ENCODE measurements at regions not wholly inside any gene's neighbourhood (a gene's known extent, or its start where the extent isn't known, plus 50 kb on each side); places are given as distances from the start of the nearest gene placed in this dataset.

GRCh38 chr1:203421246-203421645, 54.4 kb upstream of the PRELP start:
- intact Hi-C loops (cut with micrococcal nuclease): loop anchor here in 1 of 2 donors (5.0 kb wide), 1 partner anchor 39 kb away; no protein-coding TSS in a partner anchor
- DNase-seq: no peak
- Histone ChIP-seq H3K4me2 (replicated peaks; ENCODE audit: extremely low read depth, low read length, poor library complexity, severe bottlenecking) (no peak overlapping the region), H3K27ac (ENCODE audit: low read depth in 1 of 2, low read length in 2 of 2) (no peak overlapping the region), H2AFZ (ENCODE audit: insufficient read depth, low read depth, low read length, poor library complexity, severe bottlenecking) (no peak overlapping the region), H3K4me1 (ENCODE audit: control insufficient read depth in 1 of 2, insufficient read depth in 2 of 2, low read length in 2 of 2) (peaks cover 17 to 20% of the 10 kb centered on the region in 2 donors), H4K20me1 (ENCODE audit: insufficient read depth, low read length) (no peaks in the 10 kb centered on the region), H3K36me3 (replicated peaks in 1 of 2; ENCODE audit: control insufficient read depth in 1 of 2, insufficient read depth in 2 of 2, low read length in 2 of 2) (no peaks in the 10 kb centered on the region), H3K9me3 (replicated peaks in 1 of 2; ENCODE audit: control insufficient read depth in 1 of 2, insufficient read depth in 1 of 2, low read length in 2 of 2) (no peaks in the 10 kb centered on the region), H3K4me3 (replicated peaks in 1 of 3; ENCODE audit: low read depth in 2 of 3, low read length in 3 of 3) (no peak overlapping the region), H3K27me3 (ENCODE audit: control insufficient read depth in 2 of 2, insufficient read depth in 2 of 2, low read length in 2 of 2) (peaks cover 0 to 2% of the 10 kb centered on the region in 2 donors), H3K9ac (ENCODE audit: insufficient read depth, low read length, poor library complexity, severe bottlenecking) (no peak overlapping the region), H3K79me2 (ENCODE audit: insufficient read depth, low read length) (no peaks in the 10 kb centered on the region)
- Mint-ChIP-seq H3K4me3 (no peak overlapping the region), H3K27ac (peak overlapping the region in 1 of 7 donors; percentile 25), H3K36me3 (no peaks in the 10 kb centered on the region), H3K27me3 (ENCODE audit: low read depth in 3 of 3) (peaks cover 11 to 19% (median 13%) of the 10 kb centered on the region in 3 donors), H3K4me1 (peaks cover 19% of the 10 kb centered on the region), H3K9me3 (no peaks in the 10 kb centered on the region)
- no peak for TF ChIP-seq CTCF (IDR thresholded peaks at IDR 0.05)

GRCh38 chr1:203422116-203422515, 53.5 kb upstream of the PRELP start:
- Histone ChIP-seq H3K9ac (ENCODE audit: insufficient read depth, low read length, poor library complexity, severe bottlenecking) (no peak overlapping the region), H3K27me3 (ENCODE audit: control insufficient read depth in 2 of 2, insufficient read depth in 2 of 2, low read length in 2 of 2) (peaks cover 0 to 2% of the 10 kb centered on the region in 2 donors), H3K9me3 (replicated peaks in 1 of 2; ENCODE audit: control insufficient read depth in 1 of 2, insufficient read depth in 1 of 2, low read length in 2 of 2) (no peaks in the 10 kb centered on the region), H4K20me1 (ENCODE audit: insufficient read depth, low read length) (no peaks in the 10 kb centered on the region), H3K4me2 (replicated peaks; ENCODE audit: extremely low read depth, low read length, poor library complexity, severe bottlenecking) (no peak overlapping the region), H3K4me1 (ENCODE audit: control insufficient read depth in 1 of 2, insufficient read depth in 2 of 2, low read length in 2 of 2) (peaks cover 20 to 23% of the 10 kb centered on the region in 2 donors), H3K79me2 (ENCODE audit: insufficient read depth, low read length) (no peaks in the 10 kb centered on the region), H3K27ac (ENCODE audit: low read depth in 1 of 2, low read length in 2 of 2) (no peak overlapping the region), H3K36me3 (replicated peaks in 1 of 2; ENCODE audit: control insufficient read depth in 1 of 2, insufficient read depth in 2 of 2, low read length in 2 of 2) (no peaks in the 10 kb centered on the region), H2AFZ (ENCODE audit: insufficient read depth, low read depth, low read length, poor library complexity, severe bottlenecking) (no peak overlapping the region), H3K4me3 (replicated peaks in 1 of 3; ENCODE audit: low read depth in 2 of 3, low read length in 3 of 3) (no peak overlapping the region)
- Mint-ChIP-seq H3K4me1 (peaks cover 23% of the 10 kb centered on the region), H3K27me3 (ENCODE audit: low read depth in 3 of 3) (peaks cover 11 to 22% (median 13%) of the 10 kb centered on the region in 3 donors), H3K36me3 (no peaks in the 10 kb centered on the region), H3K27ac (no peak overlapping the region), H3K9me3 (no peaks in the 10 kb centered on the region), H3K4me3 (no peak overlapping the region)
- intact Hi-C loops (cut with micrococcal nuclease): loop anchor here in 1 of 2 donors (5.0 kb wide), 1 partner anchor 40 kb away; no protein-coding TSS in a partner anchor
- no peak for TF ChIP-seq CTCF (IDR thresholded peaks at IDR 0.05)
- 96% methylated on average over 2 of the region's 6 CpGs for WGBS (ENCODE audit: insufficient coverage)
- DNase-seq: no peak
